CD4-positive, alpha-beta T cell treated with Interleukin-15 for 4 hours (primary cell): ENCODE measurements at regions not wholly inside any gene's neighbourhood (a gene's known extent, or its start where the extent isn't known, plus 50 kb on each side); places are given as distances from the start of the nearest gene placed in this dataset.
"Not testable (repeated sequence)": the region's sequence is repeated elsewhere in the genome, so short reads cannot be mapped to it uniquely, and the experiment has no call there.

Experiments
- DNase-seq: peaks from one replicate; pipeline ENCODE4 v3.0.0-alpha.2; 2020; ENCODE audit warnings: low spot score

- no peak for DNase-seq
Observed at GRCh38 chr16:10317425-10318001, 68.3 kb upstream of the ATF7IP2 start.

GRCh38 chr16:10318798-10319500, 66.9 kb upstream of the ATF7IP2 start:
- DNase-seq: no peak

GRCh38 chr16:10321407-10322387, 64.2 kb upstream of the ATF7IP2 start:
- no peak for DNase-seq

- DNase-seq: no peak
Observed at GRCh38 chr16:10322723-10323527, 62.9 kb upstream of the ATF7IP2 start.

GRCh38 chr16:10323528-10323869, 62.4 kb upstream of the ATF7IP2 start:
- no peak for DNase-seq

- no peak for DNase-seq
Observed at GRCh38 chr16:10324210-10324609, 61.7 kb upstream of the ATF7IP2 start.

GRCh38 chr16:10325783-10326543, 59.9 kb upstream of the ATF7IP2 start:
- no peak for DNase-seq

- DNase-seq: no peak
Observed at GRCh38 chr16:10326647-10327046, 59.2 kb upstream of the ATF7IP2 start.

GRCh38 chr16:10328291-10328690, 57.6 kb upstream of the ATF7IP2 start:
- DNase-seq: not testable (repeated sequence)

- DNase-seq: no peak
Observed at GRCh38 chr16:10332241-10332640, 53.6 kb upstream of the ATF7IP2 start.

GRCh38 chr16:10332775-10333174, 53.1 kb upstream of the ATF7IP2 start:
- DNase-seq: no peak

GRCh38 chr16:10333321-10334032, 52.4 kb upstream of the ATF7IP2 start:
- DNase-seq: peak; percentile 10

GRCh38 chr16:10335681-10336080, 50.2 kb upstream of the ATF7IP2 start:
- no peak for DNase-seq
